ENCODE measurements at regions not wholly inside any gene's neighbourhood (a gene's known extent, or its start where the extent isn't known, plus 50 kb on each side); places are given as distances from the start of the nearest gene placed in this dataset.

GRCh38 chr7:25636168-25636567, 407.9 kb upstream of the NPVF start:
- ATAC-seq: no peak
- H3K27ac ChIP-seq: no peak overlapping the region

GRCh38 chr7:25636871-25637283, 408.6 kb upstream of the NPVF start:
- no peaks in the 10 kb centered on the region for H3K9me3 ChIP-seq
- H3K36me3 ChIP-seq: no peaks in the 10 kb centered on the region
- intact Hi-C loops (cut with DNase I; ENCODE audit: low total_unique reads) (no loop called here), in situ Hi-C loops (cut with MboI; ENCODE audit: low sequenced_read_pairs in 4 of 4) (no loop called here)
- DNase-seq (no peak), ATAC-seq (no peak)
- H3K4me3 ChIP-seq: no peak overlapping the region
- H3K27ac ChIP-seq: peak overlapping the region in 1 of 4 donors; percentile 4
- no peaks in the 10 kb centered on the region for H3K27me3 ChIP-seq
- TF ChIP-seq CTCF (IDR thresholded peaks at IDR 0.05 in 4 of 5, conservative IDR thresholded peaks at IDR 0.05 in 1 of 5): no peak
- no peak for TF ChIP-seq POLR2A (IDR thresholded peaks at IDR 0.05)
- H3K4me1 ChIP-seq: peaks cover 0 to 3% of the 10 kb centered on the region in 2 donors

More at GRCh38 chr7:25636168-25636567, 407.9 kb upstream of the NPVF start:
- no peak overlapping the region for H3K4me3 ChIP-seq
- H3K36me3 ChIP-seq: no peaks in the 10 kb centered on the region
- H3K4me1 ChIP-seq: peaks cover 0 to 3% of the 10 kb centered on the region in 2 donors
- H3K27me3 ChIP-seq: no peaks in the 10 kb centered on the region
- in situ Hi-C loops (cut with MboI; ENCODE audit: low sequenced_read_pairs in 4 of 4) (no loop called here), intact Hi-C loops (cut with DNase I; ENCODE audit: low total_unique reads) (no loop called here)
- no peaks in the 10 kb centered on the region for H3K9me3 ChIP-seq
- TF ChIP-seq POLR2A (IDR thresholded peaks at IDR 0.05): no peak
- no peak for TF ChIP-seq CTCF (IDR thresholded peaks at IDR 0.05 in 4 of 5, conservative IDR thresholded peaks at IDR 0.05 in 1 of 5)
- DNase-seq: no peak

GRCh38 chr7:25638068-25638467, 409.8 kb upstream of the NPVF start:
- in situ Hi-C loops (cut with MboI; ENCODE audit: low sequenced_read_pairs in 4 of 4) (no loop called here), intact Hi-C loops (cut with DNase I; ENCODE audit: low total_unique reads) (no loop called here)
- no peaks in the 10 kb centered on the region for H3K36me3 ChIP-seq
- DNase-seq (no peak), ATAC-seq (peak; percentile 49 to 53)
- peaks cover 0 to 3% of the 10 kb centered on the region in 2 donors for H3K4me1 ChIP-seq
- H3K4me3 ChIP-seq: no peak overlapping the region
- H3K9me3 ChIP-seq: no peaks in the 10 kb centered on the region
- TF ChIP-seq POLR2A (IDR thresholded peaks at IDR 0.05) (no peak), CTCF (IDR thresholded peaks at IDR 0.05 in 4 of 5, conservative IDR thresholded peaks at IDR 0.05 in 1 of 5) (no peak)
- H3K27ac ChIP-seq: peak overlapping the region in 2 of 4 donors; percentile 4 to 14
- H3K27me3 ChIP-seq: no peaks in the 10 kb centered on the region

- peaks cover 0 to 3% of the 10 kb centered on the region in 2 donors for H3K4me1 ChIP-seq
- no peak overlapping the region for H3K4me3 ChIP-seq
- no peaks in the 10 kb centered on the region for H3K27me3 ChIP-seq
- intact Hi-C loops (cut with DNase I; ENCODE audit: low total_unique reads): no loop called here
- no peak for TF ChIP-seq POLR2A (IDR thresholded peaks at IDR 0.05)
- TF ChIP-seq CTCF (IDR thresholded peaks at IDR 0.05 in 4 of 5, conservative IDR thresholded peaks at IDR 0.05 in 1 of 5): no peak
- H3K9me3 ChIP-seq: no peaks in the 10 kb centered on the region
- DNase-seq (no peak), ATAC-seq (peak in 1 of 2 donors; percentile 25)
- in situ Hi-C loops (cut with MboI; ENCODE audit: low sequenced_read_pairs in 4 of 4): no loop called here
- no peaks in the 10 kb centered on the region for H3K36me3 ChIP-seq
- H3K27ac ChIP-seq: peak overlapping the region in 2 of 4 donors; percentile 4 to 14
These were observed 410.4 kb upstream of the NPVF start for GRCh38 chr7:25638590-25639244.

GRCh38 chr7:25642849-25643248, 414.6 kb upstream of the NPVF start:
- TF ChIP-seq POLR2A (IDR thresholded peaks at IDR 0.05) (no peak), CTCF (IDR thresholded peaks at IDR 0.05 in 4 of 5, conservative IDR thresholded peaks at IDR 0.05 in 1 of 5) (no peak)
- Histone ChIP-seq H3K27me3 (no peaks in the 10 kb centered on the region), H3K27ac (no peak overlapping the region), H3K4me3 (no peak overlapping the region), H3K4me1 (peaks cover 0 to 3% of the 10 kb centered on the region in 2 donors), H3K9me3 (no peaks in the 10 kb centered on the region), H3K36me3 (no peaks in the 10 kb centered on the region)
- in situ Hi-C loops (cut with MboI; ENCODE audit: low sequenced_read_pairs in 4 of 4): no loop called here
- no peak for DNase-seq
- intact Hi-C loops (cut with DNase I; ENCODE audit: low total_unique reads): no loop called here
- ATAC-seq: no peak

All from gastrocnemius medialis (tissue), 4 donors.